ENCODE measurements at regions not wholly inside any gene's neighbourhood (a gene's known extent, or its start where the extent isn't known, plus 50 kb on each side); places are given as distances from the start of the nearest gene placed in this dataset.

- DNase-seq (ENCODE audit: low read depth in 2 of 2) = no peak
- TF ChIP-seq EZH2 (IDR thresholded peaks at IDR 0.05; ENCODE audit: low read length, missing control alignments) (no peak), CTCF (conservative IDR thresholded peaks at IDR 0.05 in 1 of 2, IDR thresholded peaks at IDR 0.05 in 1 of 2; ENCODE audit: low read depth in 1 of 2, low read length in 2 of 2) (no peak)
- H3K4me2 ChIP-seq (ENCODE audit: extremely low read depth, insufficient read depth, low read length) = no peak overlapping the region
- no peaks in the 10 kb centered on the region for H3K79me2 ChIP-seq (ENCODE audit: control insufficient read depth, insufficient read depth, low read length)
- H3K27ac ChIP-seq (ENCODE audit: insufficient read depth, low read length) = no peak overlapping the region
- no peaks in the 10 kb centered on the region for H4K20me1 ChIP-seq (ENCODE audit: control insufficient read depth, extremely low read depth, insufficient read depth, low read length)
- H3K36me3 ChIP-seq (ENCODE audit: control insufficient read depth, insufficient read depth, low read length) = no peaks in the 10 kb centered on the region
- H3K9ac ChIP-seq (ENCODE audit: insufficient read depth, low read length) = no peak overlapping the region
- H3K4me3 ChIP-seq (replicated peaks in 1 of 4; ENCODE audit: control extremely low read depth in 1 of 4, insufficient read depth in 1 of 4, low read depth in 3 of 4, low read length in 4 of 4) = no peak overlapping the region
- H3K9me3 ChIP-seq (ENCODE audit: control insufficient read depth, insufficient read depth, low read depth, low read length) = no peaks in the 10 kb centered on the region
- no peaks in the 10 kb centered on the region for H3K4me1 ChIP-seq (ENCODE audit: control insufficient read depth, extremely low read depth, insufficient read depth, low read length)
- no peaks in the 10 kb centered on the region for H3K27me3 ChIP-seq (ENCODE audit: control insufficient read depth, insufficient read depth, low read length)
- H2AFZ ChIP-seq (ENCODE audit: low read length) = no peak overlapping the region
These were observed 926.6 kb upstream of the RBFOX1 start for GRCh38 chr16:6406028-6406427.

GRCh38 chr16:6382924-6383459, 949.7 kb upstream of the RBFOX1 start:
- Histone ChIP-seq H3K27me3 (ENCODE audit: control insufficient read depth, insufficient read depth, low read length) (no peaks in the 10 kb centered on the region), H3K9me3 (ENCODE audit: control insufficient read depth, insufficient read depth, low read depth, low read length) (no peaks in the 10 kb centered on the region), H3K4me2 (ENCODE audit: extremely low read depth, insufficient read depth, low read length) (no peak overlapping the region), H3K4me1 (ENCODE audit: control insufficient read depth, extremely low read depth, insufficient read depth, low read length) (no peaks in the 10 kb centered on the region), H3K36me3 (ENCODE audit: control insufficient read depth, insufficient read depth, low read length) (no peaks in the 10 kb centered on the region), H3K79me2 (ENCODE audit: control insufficient read depth, insufficient read depth, low read length) (no peaks in the 10 kb centered on the region), H3K27ac (ENCODE audit: insufficient read depth, low read length) (no peak overlapping the region), H2AFZ (ENCODE audit: low read length) (no peak overlapping the region), H3K9ac (ENCODE audit: insufficient read depth, low read length) (no peak overlapping the region), H4K20me1 (ENCODE audit: control insufficient read depth, extremely low read depth, insufficient read depth, low read length) (no peaks in the 10 kb centered on the region), H3K4me3 (replicated peaks in 1 of 4; ENCODE audit: control extremely low read depth in 1 of 4, insufficient read depth in 1 of 4, low read depth in 3 of 4, low read length in 4 of 4) (no peak overlapping the region)
- no peak for DNase-seq (ENCODE audit: low read depth in 2 of 2)
- TF ChIP-seq CTCF (conservative IDR thresholded peaks at IDR 0.05 in 1 of 2, IDR thresholded peaks at IDR 0.05 in 1 of 2; ENCODE audit: low read depth in 1 of 2, low read length in 2 of 2) = no peak
- TF ChIP-seq EZH2 (IDR thresholded peaks at IDR 0.05; ENCODE audit: low read length, missing control alignments) = no peak

- Histone ChIP-seq H3K4me2 (ENCODE audit: extremely low read depth, insufficient read depth, low read length) (no peak overlapping the region), H3K27ac (ENCODE audit: insufficient read depth, low read length) (no peak overlapping the region), H3K36me3 (ENCODE audit: control insufficient read depth, insufficient read depth, low read length) (no peaks in the 10 kb centered on the region), H3K9ac (ENCODE audit: insufficient read depth, low read length) (no peak overlapping the region), H4K20me1 (ENCODE audit: control insufficient read depth, extremely low read depth, insufficient read depth, low read length) (no peaks in the 10 kb centered on the region), H2AFZ (ENCODE audit: low read length) (no peak overlapping the region), H3K79me2 (ENCODE audit: control insufficient read depth, insufficient read depth, low read length) (no peaks in the 10 kb centered on the region), H3K4me3 (replicated peaks in 1 of 4; ENCODE audit: control extremely low read depth in 1 of 4, insufficient read depth in 1 of 4, low read depth in 3 of 4, low read length in 4 of 4) (no peak overlapping the region), H3K4me1 (ENCODE audit: control insufficient read depth, extremely low read depth, insufficient read depth, low read length) (no peaks in the 10 kb centered on the region), H3K9me3 (ENCODE audit: control insufficient read depth, insufficient read depth, low read depth, low read length) (no peaks in the 10 kb centered on the region), H3K27me3 (ENCODE audit: control insufficient read depth, insufficient read depth, low read length) (no peaks in the 10 kb centered on the region)
- no peak for DNase-seq (ENCODE audit: low read depth in 2 of 2)
- TF ChIP-seq CTCF (conservative IDR thresholded peaks at IDR 0.05 in 1 of 2, IDR thresholded peaks at IDR 0.05 in 1 of 2; ENCODE audit: low read depth in 1 of 2, low read length in 2 of 2) = no peak
These were observed 950.7 kb upstream of the RBFOX1 start for GRCh38 chr16:6381896-6382295.

Data from fibroblast of lung (primary cell).